IMR-90 (cell line): ENCODE measurements at regions not wholly inside any gene's neighbourhood (a gene's known extent, or its start where the extent isn't known, plus 50 kb on each side); places are given as distances from the start of the nearest gene placed in this dataset.

Source experiments
- ATAC-seq: fragments of 200-7000 bp; cut with Tn5 transposase; 2 replicates; pipeline ENCODE4 v1.9.1; 2020; ENCODE audit warnings: low read depth, mild to moderate bottlenecking, moderate library complexity
- BruUV-seq: library from RNA; stranded (reverse); fragments of 400-500 nt; replicated peaks from 2 replicates; lab custom pipeline; 2021; lab: Mats Ljungman, UMichigan
- CTCF ChIA-PET: fragments of 300-600 bp; formaldehyde crosslinking; extraction: SDS; loops from one replicate; lab custom pipeline; 2021; ENCODE audit warnings: antibody characterized with exemption; lab: Yijun Ruan, JAX
- POLR2A ChIA-PET: fragments of 300-600 bp; sonication (Branson Sonifier 250); formaldehyde crosslinking; loops from one replicate; lab custom pipeline; 2022; ENCODE audit warnings: antibody characterized with exemption; ENCODE audit not compliant: unreplicated experiment; lab: Charles Lee
- DNase-seq: peaks from one replicate; pipeline ENCODE4 v3.0.0; 2013
- H2AFZ ChIP-seq: replicated peaks from 2 replicates; pipeline ENCODE3; 2013; ENCODE audit warnings: low read length, mild to moderate bottlenecking; ENCODE audit not compliant: poor library complexity
- H2AK5ac ChIP-seq: 2 replicates; pipeline ENCODE4 v1.6.1; 2013; ENCODE audit warnings: low read depth, low read length, inconsistent platforms
- H2AK9ac ChIP-seq: replicated peaks from 2 replicates; pipeline ENCODE3; 2013; ENCODE audit warnings: mild to moderate bottlenecking, low read depth, low read length, moderate library complexity; ENCODE audit not compliant: poor library complexity
- H2BK120ac ChIP-seq: 2 replicates; pipeline ENCODE4 v1.6.1; 2013; ENCODE audit warnings: low read depth, low read length, inconsistent platforms
- H2BK15ac ChIP-seq: 3 replicates; pipeline ENCODE4 v1.6.1; 2013; ENCODE audit warnings: low read depth, low read length, inconsistent platforms
- H2BK20ac ChIP-seq: 2 replicates; pipeline ENCODE4 v1.6.1; 2013; ENCODE audit warnings: low read depth, mild to moderate bottlenecking, inconsistent platforms, low read length, moderate library complexity
- H2BK5ac ChIP-seq: 2 replicates; pipeline ENCODE4 v1.6.1; 2013; ENCODE audit warnings: mild to moderate bottlenecking, low read depth, low read length, inconsistent platforms; ENCODE audit not compliant: poor library complexity, severe bottlenecking
- H3K14ac ChIP-seq: replicated peaks from 2 replicates; pipeline ENCODE4 v1.6.1; 2013; ENCODE audit warnings: low read depth, low read length, inconsistent platforms
- H3K18ac ChIP-seq: 2 replicates; pipeline ENCODE4 v1.6.1; 2013; ENCODE audit warnings: low read depth, low read length, control low read depth
- H3K23ac ChIP-seq: 2 replicates; pipeline ENCODE4 v1.6.1; 2013; ENCODE audit warnings: low read depth, low read length, inconsistent platforms
- H3K27ac ChIP-seq: 2 replicates; pipeline ENCODE4 v1.5.1; 2013; ENCODE audit warnings: mild to moderate bottlenecking, control low read depth, low read length; ENCODE audit not compliant: insufficient read depth
- H3K27me3 ChIP-seq: 2 replicates; pipeline ENCODE4 v1.6.1; 2013; ENCODE audit warnings: low read length; ENCODE audit not compliant: control insufficient read depth, insufficient read depth
- H3K36me3 ChIP-seq: 2 replicates; pipeline ENCODE4 v1.6.1; 2013; ENCODE audit warnings: low read length, mixed read lengths; ENCODE audit not compliant: control insufficient read depth, insufficient read depth
- H3K4ac ChIP-seq: 2 replicates; pipeline ENCODE4 v1.6.1; 2013; ENCODE audit warnings: low read depth, low read length, inconsistent platforms
- H3K4me1 ChIP-seq: 2 replicates; pipeline ENCODE4 v1.6.1; 2013; ENCODE audit warnings: low read length, mixed read lengths; ENCODE audit not compliant: control insufficient read depth, insufficient read depth
- H3K4me2 ChIP-seq: 2 replicates; pipeline ENCODE4 v1.6.1; 2013; ENCODE audit warnings: low read depth, mild to moderate bottlenecking, control low read depth, low read length, moderate library complexity
- H3K4me3 ChIP-seq: 2 replicates; pipeline ENCODE4 v1.5.1; 2013; ENCODE audit warnings: low read depth, mild to moderate bottlenecking, control low read depth, low read length, moderate library complexity; ENCODE audit not compliant: insufficient read depth
- H3K56ac ChIP-seq: 2 replicates; pipeline ENCODE4 v1.6.1; 2013; ENCODE audit warnings: low read length, inconsistent platforms; ENCODE audit not compliant: insufficient read depth; ENCODE audit errors: extremely low read depth
- H3K79me1 ChIP-seq, 2 experiments: 2 replicates each; pipeline ENCODE4 v1.6.1; 2013; ENCODE audit warnings: low read length in 2 of 2, inconsistent platforms in 1 of 2, low read depth in 1 of 2
- H3K9ac ChIP-seq: 2 replicates; pipeline ENCODE4 v1.6.1; 2013; ENCODE audit warnings: low read depth, low read length, control low read depth
- H3K9me1 ChIP-seq: 2 replicates; pipeline ENCODE4 v1.6.1; 2013; ENCODE audit warnings: low read length, inconsistent platforms; ENCODE audit not compliant: insufficient read depth
- H3K9me3 ChIP-seq: 2 replicates; pipeline ENCODE4 v1.6.1; 2013; ENCODE audit warnings: low read length; ENCODE audit not compliant: control insufficient read depth, insufficient read depth
- H4K20me1 ChIP-seq: 2 replicates; pipeline ENCODE4 v1.6.1; 2013; ENCODE audit warnings: low read length, inconsistent platforms; ENCODE audit not compliant: insufficient read depth
- H4K5ac ChIP-seq: 2 replicates; pipeline ENCODE4 v1.6.1; 2013; ENCODE audit warnings: mild to moderate bottlenecking, low read depth, low read length, control low read depth
- H4K8ac ChIP-seq, 2 experiments: 2 replicates each; pipeline ENCODE4 v1.6.1; 2013; ENCODE audit warnings: low read depth in 2 of 2, low read length in 2 of 2, control low read depth in 1 of 2, inconsistent platforms in 1 of 2
- H4K91ac ChIP-seq: 2 replicates; pipeline ENCODE4 v1.6.1; 2013; ENCODE audit warnings: low read depth, low read length, inconsistent platforms; ENCODE audit not compliant: insufficient read depth
- CEBPB ChIP-seq: IDR thresholded peaks from 2 replicates; pipeline ENCODE4 v1.6.1; 2012; ENCODE audit warnings: low read depth, low read length, improper control_type of control experiment
- CHD1 ChIP-seq: IDR thresholded peaks from 2 replicates; pipeline ENCODE4 v1.6.1; 2012; ENCODE audit warnings: low read depth, low read length, improper control_type of control experiment
- FOS ChIP-seq: fragments of 150-350 bp; IDR thresholded peaks from 2 replicates; pipeline ENCODE4 v1.6.1; 2016; ENCODE audit warnings: low read depth, low read length
- MAFK ChIP-seq: IDR thresholded peaks from 2 replicates; pipeline ENCODE4 v1.6.1; 2012; ENCODE audit warnings: low read depth, low read length, improper control_type of control experiment
- MAZ ChIP-seq: IDR thresholded peaks from 2 replicates; pipeline ENCODE4 v1.6.1; 2012; ENCODE audit warnings: low read depth, mild to moderate bottlenecking, low read length, improper control_type of control experiment, moderate library complexity, borderline replicate concordance
- MXI1 ChIP-seq: IDR thresholded peaks from 2 replicates; pipeline ENCODE4 v1.6.1; 2012; ENCODE audit warnings: low read depth, mild to moderate bottlenecking, low read length, moderate library complexity, borderline replicate concordance
- NFE2L2 ChIP-seq: fragments of 150-350 bp; IDR thresholded peaks from 2 replicates; pipeline ENCODE4 v1.6.1; 2016; ENCODE audit warnings: low read depth, mild to moderate bottlenecking, low read length
- RCOR1 ChIP-seq: IDR thresholded peaks from 2 replicates; pipeline ENCODE4 v1.6.1; 2012; ENCODE audit warnings: mild to moderate bottlenecking, low read length, improper control_type of control experiment; ENCODE audit not compliant: insufficient replicate concordance
- SMC3 ChIP-seq: fragments of 150-350 bp; IDR thresholded peaks from 2 replicates; pipeline ENCODE4 v1.6.1; 2016; ENCODE audit warnings: low read depth, mild to moderate bottlenecking, antibody characterized with exemption, low read length, moderate library complexity
- WGBS, 2 experiments: methylation state at CpG; one replicate each; pipeline versions ENCODE4 v1.1.5 to v1.1.7; 2013; ENCODE audit warnings: missing lambda C conversion rate in 2 of 2; ENCODE audit not compliant: insufficient read length in 1 of 2; ENCODE audit errors: extremely low coverage in 2 of 2; 5-methylcytosine and 5-hydroxymethylcytosine counted together
- dilution Hi-C: fragments of 300-500 bp; cut with HindIII; formaldehyde crosslinking; loops from one replicate; pipeline ENCODE4 v1.14.3; 2018; ENCODE audit warnings: low sequenced_read_pairs; ENCODE audit not compliant: unreplicated experiment
- in situ Hi-C: fragments of 300-500 bp; cut with MboI; formaldehyde crosslinking; loops from 3 replicates; pipeline ENCODE4 v1.14.3; 2019; ENCODE audit warnings: low sequenced_read_pairs, inconsistent platforms, mixed read lengths
- intact Hi-C: fragments of 100-400 bp; cut with micrococcal nuclease; formaldehyde crosslinking; loops from 2 replicates; pipeline ENCODE4 v1.10.0; 2022
- TF ChIP-seq, protein P1 (sequence below): fragments of 150-350 bp; IDR thresholded peaks from 2 replicates; pipeline ENCODE4 v1.6.1; 2016; ENCODE audit warnings: low read depth, mild to moderate bottlenecking, low read length, moderate library complexity, borderline replicate concordance
- TF ChIP-seq, protein P2 (sequence below): fragments of 150-350 bp; IDR thresholded peaks from 2 replicates; pipeline ENCODE4 v1.6.1; 2017; ENCODE audit warnings: mild to moderate bottlenecking, antibody characterized with exemption, low read length, low read depth
- TF ChIP-seq, protein P3 (sequence below): conservative IDR thresholded peaks from 2 replicates; pipeline ENCODE4 v1.5.1; 2012; ENCODE audit warnings: mild to moderate bottlenecking, low read depth, low read length, improper control_type of control experiment

DNA sequence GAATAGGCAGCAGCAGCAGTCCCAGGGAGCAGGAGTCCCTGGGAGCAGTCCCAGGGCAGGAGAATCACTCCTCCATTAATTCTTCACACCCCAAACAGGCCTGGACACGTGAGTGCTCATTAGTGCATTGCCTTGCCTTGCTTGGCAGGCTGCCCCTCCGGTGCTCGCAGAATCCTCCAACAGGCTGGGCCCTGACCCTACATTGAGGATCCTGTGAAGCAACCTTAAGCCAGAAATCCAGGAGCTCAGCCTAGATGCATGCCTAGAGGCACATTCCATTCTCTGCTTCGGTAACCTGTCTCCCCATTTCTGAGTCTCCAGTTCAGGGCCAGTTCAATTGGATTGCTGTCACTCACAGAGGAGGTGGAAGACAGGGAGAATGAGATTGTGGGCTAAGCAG lies 97.4 kb upstream of the LRATD1 start:
- Histone ChIP-seq H4K5ac (no peak overlapping the region), H2BK20ac (no peak overlapping the region), H3K14ac (no peak overlapping the region), H3K4me1 (no peaks in the 10 kb centered on the region), H2AK9ac (no peak overlapping the region), H3K9me1 (no peaks in the 10 kb centered on the region), H3K9me3 (no peaks in the 10 kb centered on the region), H2BK5ac (no peak overlapping the region), H3K79me1 (no peaks in the 10 kb centered on the region), H3K4ac (no peak overlapping the region), H3K27ac (no peak overlapping the region), H2AFZ (peak overlapping the region; percentile 18), H2AK5ac (no peak overlapping the region), H4K20me1 (no peaks in the 10 kb centered on the region), H3K9ac (no peak overlapping the region), H3K18ac (no peak overlapping the region), H3K4me3 (no peak overlapping the region), H2BK120ac (no peak overlapping the region), H3K56ac (no peak overlapping the region), H2BK15ac (no peak overlapping the region), H3K23ac (no peak overlapping the region), H4K8ac (no peak overlapping the region), H3K36me3 (no peaks in the 10 kb centered on the region), H3K4me2 (no peak overlapping the region), H3K27me3 (no peaks in the 10 kb centered on the region), H4K91ac (no peak overlapping the region)
- ChIA-PET CTCF (no interaction called here), POLR2A (no interaction called here)
- dilution Hi-C loops, result no loop called here
- DNase-seq, result no peak
- BruUV-seq, result no TSS peak
- in situ Hi-C loops, result no loop called here
- intact Hi-C loops, result no loop called here
- TF ChIP-seq SMC3 (no peak), MAZ (no peak), FOS (no peak), RCOR1 (no peak), CEBPB (no peak), MXI1 (no peak), CHD1 (no peak), NFE2L2 (no peak), MAFK (no peak)
- TF ChIP-seq, protein P1, sequence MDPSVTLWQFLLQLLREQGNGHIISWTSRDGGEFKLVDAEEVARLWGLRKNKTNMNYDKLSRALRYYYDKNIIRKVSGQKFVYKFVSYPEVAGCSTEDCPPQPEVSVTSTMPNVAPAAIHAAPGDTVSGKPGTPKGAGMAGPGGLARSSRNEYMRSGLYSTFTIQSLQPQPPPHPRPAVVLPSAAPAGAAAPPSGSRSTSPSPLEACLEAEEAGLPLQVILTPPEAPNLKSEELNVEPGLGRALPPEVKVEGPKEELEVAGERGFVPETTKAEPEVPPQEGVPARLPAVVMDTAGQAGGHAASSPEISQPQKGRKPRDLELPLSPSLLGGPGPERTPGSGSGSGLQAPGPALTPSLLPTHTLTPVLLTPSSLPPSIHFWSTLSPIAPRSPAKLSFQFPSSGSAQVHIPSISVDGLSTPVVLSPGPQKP, result no peak
- TF ChIP-seq, protein P2, sequence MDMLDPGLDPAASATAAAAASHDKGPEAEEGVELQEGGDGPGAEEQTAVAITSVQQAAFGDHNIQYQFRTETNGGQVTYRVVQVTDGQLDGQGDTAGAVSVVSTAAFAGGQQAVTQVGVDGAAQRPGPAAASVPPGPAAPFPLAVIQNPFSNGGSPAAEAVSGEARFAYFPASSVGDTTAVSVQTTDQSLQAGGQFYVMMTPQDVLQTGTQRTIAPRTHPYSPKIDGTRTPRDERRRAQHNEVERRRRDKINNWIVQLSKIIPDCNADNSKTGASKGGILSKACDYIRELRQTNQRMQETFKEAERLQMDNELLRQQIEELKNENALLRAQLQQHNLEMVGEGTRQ, result no peak
- TF ChIP-seq, protein P3, sequence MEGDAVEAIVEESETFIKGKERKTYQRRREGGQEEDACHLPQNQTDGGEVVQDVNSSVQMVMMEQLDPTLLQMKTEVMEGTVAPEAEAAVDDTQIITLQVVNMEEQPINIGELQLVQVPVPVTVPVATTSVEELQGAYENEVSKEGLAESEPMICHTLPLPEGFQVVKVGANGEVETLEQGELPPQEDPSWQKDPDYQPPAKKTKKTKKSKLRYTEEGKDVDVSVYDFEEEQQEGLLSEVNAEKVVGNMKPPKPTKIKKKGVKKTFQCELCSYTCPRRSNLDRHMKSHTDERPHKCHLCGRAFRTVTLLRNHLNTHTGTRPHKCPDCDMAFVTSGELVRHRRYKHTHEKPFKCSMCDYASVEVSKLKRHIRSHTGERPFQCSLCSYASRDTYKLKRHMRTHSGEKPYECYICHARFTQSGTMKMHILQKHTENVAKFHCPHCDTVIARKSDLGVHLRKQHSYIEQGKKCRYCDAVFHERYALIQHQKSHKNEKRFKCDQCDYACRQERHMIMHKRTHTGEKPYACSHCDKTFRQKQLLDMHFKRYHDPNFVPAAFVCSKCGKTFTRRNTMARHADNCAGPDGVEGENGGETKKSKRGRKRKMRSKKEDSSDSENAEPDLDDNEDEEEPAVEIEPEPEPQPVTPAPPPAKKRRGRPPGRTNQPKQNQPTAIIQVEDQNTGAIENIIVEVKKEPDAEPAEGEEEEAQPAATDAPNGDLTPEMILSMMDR, result no peak
- ATAC-seq, result no peak
- WGBS, 2 experiments, result 57% methylated on average over 1 of the region's 4 CpGs; no CpG with 5 or more reads in 1 of the 2 experiments
